Head of caudate nucleus (tissue), 42 donors: ENCODE measurements at regions not wholly inside any gene's neighbourhood (a gene's known extent, or its start where the extent isn't known, plus 50 kb on each side); places are given as distances from the start of the nearest gene placed in this dataset.
"Not testable (repeated sequence)": the region's sequence is repeated elsewhere in the genome, so short reads cannot be mapped to it uniquely, and the experiment has no call there.

ENCODE experiments used
- DNase-seq, 42 donors: peaks; one replicate each; pipeline versions ENCODE4 v3.0.0 to v3.0.0-alpha.2; 2020 to 2021; ENCODE audit warnings: mixed read lengths in 7 of 42
- intact Hi-C: fragments of 100-400 bp; cut with DNase I; formaldehyde crosslinking; loops from one replicate; pipeline ENCODE4 v1.15.0; 2022

- intact Hi-C loops, result no loop called here
- no peak for DNase-seq
These were observed 120.0 kb upstream of the FRMD4B start for GRCh38 chr3:69505770-69506407.

DNA sequence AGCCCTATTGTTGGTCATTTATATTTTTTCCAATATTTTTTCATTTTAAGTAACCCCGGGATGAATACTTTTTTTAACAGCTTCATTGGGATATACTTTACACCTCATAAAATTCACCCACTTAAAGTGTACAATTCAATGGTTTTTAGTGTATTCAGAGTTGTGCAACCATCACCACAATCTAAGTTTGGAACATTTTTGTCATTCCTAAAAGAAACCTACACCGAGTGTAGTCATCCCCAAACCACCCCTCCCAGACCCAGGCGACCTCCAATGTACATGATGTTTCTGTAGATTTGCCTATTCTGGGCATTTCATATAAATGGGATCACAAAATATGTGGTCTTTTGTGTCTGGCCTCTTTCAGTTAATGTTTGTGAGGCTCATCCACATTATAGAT, 118.3 kb upstream of the FRMD4B start:
- intact Hi-C loops, result no loop called here
- no peak for DNase-seq

- peak in 36 of 42 donors; percentile 15 to 76 (median 49) for DNase-seq
- intact Hi-C loops, result no loop called here
These were observed 114.7 kb upstream of the FRMD4B start for GRCh38 chr3:69500604-69501003.

DNA sequence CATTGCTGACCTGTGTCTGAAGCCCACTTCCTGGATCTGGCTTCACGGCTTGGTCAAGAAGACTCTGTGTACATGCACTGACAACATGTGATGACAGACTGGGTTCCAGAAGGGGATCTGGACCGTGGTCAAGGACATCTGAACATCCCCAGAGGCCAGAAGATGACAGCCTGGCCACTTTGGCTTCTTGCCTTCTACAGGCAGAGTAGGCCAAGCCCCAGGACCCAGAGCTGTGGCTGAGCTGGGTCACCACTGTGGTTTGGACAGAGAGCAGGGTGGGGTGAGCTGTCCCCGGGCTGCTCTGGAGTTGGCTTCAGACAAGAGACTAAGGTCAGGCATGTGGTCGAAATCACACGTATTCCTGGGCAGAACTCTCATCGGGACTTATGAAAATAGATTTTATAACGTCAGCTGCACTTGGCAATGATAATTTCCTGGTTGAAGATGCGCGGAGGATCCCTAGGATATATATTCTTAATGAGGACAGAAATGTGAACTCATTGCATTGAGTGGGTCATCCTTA, 114.1 kb upstream of the FRMD4B start:
- peak; percentile 13 to 84 (median 46) for DNase-seq
- intact Hi-C loops, result no loop called here

DNA sequence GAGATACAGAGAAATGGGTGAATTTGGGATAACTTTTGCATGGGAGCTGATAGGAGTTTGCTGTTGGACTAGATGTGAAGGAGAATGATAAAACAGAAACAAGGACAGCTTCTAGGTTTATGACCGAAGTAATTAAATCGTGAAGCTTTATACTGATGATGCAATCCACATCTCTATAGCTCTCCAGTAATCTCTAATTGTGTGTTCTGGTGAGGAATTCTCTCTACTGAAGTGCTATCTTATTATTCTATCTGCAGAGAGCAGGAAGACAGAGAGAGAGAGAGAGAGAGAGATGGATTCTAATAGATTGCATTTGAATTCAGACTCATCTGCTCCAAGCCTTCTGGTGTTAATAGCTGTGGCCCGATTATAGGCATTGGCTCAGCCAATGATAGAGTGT, 113.5 kb upstream of the FRMD4B start:
- DNase-seq, result no peak
- intact Hi-C loops, result no loop called here

- intact Hi-C loops, result no loop called here
- DNase-seq, result no peak
These were observed 111.0 kb upstream of the FRMD4B start for GRCh38 chr3:69496856-69497255.

GRCh38 chr3:69494185-69494584, 108.3 kb upstream of the FRMD4B start:
- DNase-seq, result no peak
- intact Hi-C loops, result no loop called here

- intact Hi-C loops, result no loop called here
- DNase-seq, result no peak
These were observed 107.3 kb upstream of the FRMD4B start for GRCh38 chr3:69493157-69493556.

- DNase-seq, result no peak
These were observed 106.1 kb upstream of the FRMD4B start for GRCh38 chr3:69491975-69492374.

DNA sequence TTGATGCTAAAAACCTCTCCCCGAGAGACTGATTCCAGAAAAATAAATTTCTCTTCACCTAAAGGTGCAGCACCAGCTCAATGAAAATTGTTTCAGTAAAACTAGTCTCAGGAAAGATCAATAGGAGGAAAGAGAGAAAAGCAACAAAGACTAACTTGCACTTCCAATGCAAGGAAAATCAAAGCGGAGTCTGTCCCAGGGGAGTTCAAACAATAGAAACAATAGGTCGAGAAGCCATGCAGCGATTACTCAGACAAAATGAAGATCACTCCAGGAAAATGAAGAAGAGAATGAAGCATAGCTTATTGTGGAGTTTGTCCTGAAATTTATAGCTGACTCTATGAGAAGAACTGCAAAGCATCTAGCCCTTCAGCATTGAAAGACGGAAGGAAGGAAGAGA, 105.1 kb upstream of the FRMD4B start:
- intact Hi-C loops, result no loop called here
- DNase-seq, result no peak

More at GRCh38 chr3:69491975-69492374, 106.1 kb upstream of the FRMD4B start:
- intact Hi-C loops, result no loop called here

- no peak for DNase-seq
- intact Hi-C loops, result no loop called here
These were observed 104.3 kb upstream of the FRMD4B start for GRCh38 chr3:69490235-69490634.

DNA sequence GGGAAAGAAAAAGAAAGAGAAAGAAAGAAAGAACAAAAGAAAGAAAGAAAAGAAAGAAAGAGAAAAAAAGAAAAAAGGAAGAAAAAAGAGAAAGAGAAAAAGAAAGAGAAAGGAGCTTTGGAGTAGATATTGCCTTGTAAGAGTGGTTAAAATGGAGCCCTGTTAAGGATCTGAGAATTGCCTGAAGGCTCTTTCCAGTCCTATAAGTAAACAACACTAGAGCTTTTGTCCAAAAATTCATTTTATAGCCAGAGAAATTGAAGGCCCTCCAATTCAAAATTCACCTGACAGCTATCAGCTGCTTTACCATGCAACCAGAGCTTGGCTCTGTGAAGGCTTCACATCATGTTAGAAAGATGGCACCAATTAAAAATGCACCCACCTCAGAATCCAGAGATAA, 102.1 kb upstream of the FRMD4B start:
- intact Hi-C loops, result no loop called here
- no peak for DNase-seq

DNA sequence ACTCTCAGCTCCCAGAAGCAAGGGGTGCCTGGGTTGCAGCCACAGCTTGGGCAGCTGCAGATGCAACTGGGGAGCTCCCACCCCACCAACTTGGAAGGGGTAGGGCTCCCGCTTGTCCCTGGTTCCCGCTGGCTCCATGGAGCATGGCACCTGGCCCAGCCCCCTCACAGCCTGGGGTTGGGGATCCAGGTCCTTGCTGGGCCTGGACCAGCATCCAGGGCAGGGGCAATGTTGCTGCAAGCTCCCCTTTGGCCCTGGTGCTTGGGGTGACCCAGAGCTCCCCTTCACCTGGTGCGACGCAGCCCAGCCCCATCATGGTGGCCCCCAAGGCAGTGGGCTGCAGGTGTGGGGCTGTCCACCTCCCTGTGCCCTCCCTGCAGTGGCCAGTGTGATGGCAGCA, 99.6 kb upstream of the FRMD4B start:
- DNase-seq, result no peak
- intact Hi-C loops, result no loop called here

GRCh38 chr3:69484507-69485393, 98.9 kb upstream of the FRMD4B start:
- intact Hi-C loops, result no loop called here
- DNase-seq, result no peak

DNA sequence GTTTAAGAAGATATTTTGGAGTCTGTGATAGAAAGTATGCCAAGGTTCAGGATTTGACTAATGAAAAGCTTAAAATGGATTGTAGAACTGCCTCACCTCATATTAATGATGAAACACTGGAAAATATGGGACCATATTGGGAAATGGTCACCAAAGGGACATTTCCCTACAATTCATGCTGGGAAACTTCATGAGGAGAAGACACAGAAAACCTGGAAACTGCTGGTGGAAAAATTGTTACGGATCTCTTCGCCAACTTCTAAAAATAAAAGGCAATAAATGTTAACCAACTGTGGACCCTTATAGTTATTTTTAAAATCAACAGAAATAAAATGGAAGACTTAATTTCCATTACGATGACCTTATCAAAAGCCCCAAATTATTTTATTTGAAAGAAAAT, 97.6 kb upstream of the FRMD4B start:
- intact Hi-C loops, result no loop called here
- no peak for DNase-seq

GRCh38 chr3:69480986-69481385, 95.1 kb upstream of the FRMD4B start:
- intact Hi-C loops, result not testable (repeated sequence)
- DNase-seq, result peak in 26 of 42 donors; percentile 13 to 74 (median 48)

DNA sequence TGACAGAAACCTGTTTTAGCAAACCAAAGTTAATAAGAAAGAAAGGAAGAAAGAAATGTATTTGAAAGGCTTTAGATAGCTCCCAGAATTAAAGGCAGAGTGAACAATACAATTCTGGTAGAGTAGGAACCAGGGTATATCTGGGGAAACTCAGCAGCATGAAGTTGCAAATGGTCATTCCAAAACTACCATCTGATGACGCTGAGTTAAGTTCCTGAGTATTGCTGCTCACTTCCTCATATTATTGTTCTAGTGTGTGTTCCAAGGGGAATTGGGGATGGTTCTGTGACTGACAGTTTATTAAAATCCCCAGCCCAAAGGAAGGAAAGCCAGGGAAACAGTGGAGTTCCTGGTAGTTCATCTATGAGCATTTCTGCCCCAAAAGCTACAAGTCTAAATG, 88.3 kb upstream of the FRMD4B start:
- intact Hi-C loops, result no loop called here
- DNase-seq, result no peak

DNA sequence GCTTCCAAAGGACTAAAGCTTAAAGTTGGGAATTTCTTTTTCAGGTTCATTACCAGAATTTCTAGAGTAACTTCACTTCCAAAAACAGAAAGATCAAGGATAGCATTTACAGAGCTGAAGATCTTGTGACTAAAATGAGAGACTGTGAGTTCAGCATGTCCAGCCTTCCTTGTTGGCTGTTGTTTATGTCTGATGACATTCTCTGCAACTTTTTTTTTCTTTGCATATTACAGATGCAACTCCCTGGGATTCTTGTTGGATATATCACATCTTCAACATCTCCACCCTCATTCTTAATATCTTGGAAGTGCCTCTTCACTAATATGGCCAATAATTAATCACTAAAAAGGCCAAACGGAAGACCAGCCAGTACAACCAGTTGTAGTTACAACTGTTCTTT, 86.2 kb upstream of the FRMD4B start:
- DNase-seq, result no peak

DNA sequence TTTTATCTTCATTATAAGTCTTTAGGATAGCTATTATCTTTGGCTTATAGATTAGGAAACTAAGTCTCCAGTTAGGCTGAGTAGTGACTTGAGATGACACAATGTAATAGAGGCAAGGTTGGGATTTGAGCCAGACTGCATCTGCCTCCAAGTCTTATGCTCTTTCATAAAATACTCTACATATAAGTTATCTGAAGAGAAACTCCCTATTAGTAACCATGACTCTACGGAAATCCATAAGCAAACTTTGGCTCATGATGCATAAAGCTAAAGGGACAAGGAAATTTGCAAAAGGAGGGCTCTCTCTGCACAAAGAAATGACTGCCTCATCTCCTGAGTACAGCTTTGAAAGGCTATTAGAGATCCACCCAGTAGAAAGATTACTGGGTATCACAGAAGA, 77.6 kb upstream of the FRMD4B start:
- intact Hi-C loops, result no loop called here
- DNase-seq, result no peak

More for the DNA sequence above, 86.2 kb upstream of the FRMD4B start:
- intact Hi-C loops, result no loop called here

DNA sequence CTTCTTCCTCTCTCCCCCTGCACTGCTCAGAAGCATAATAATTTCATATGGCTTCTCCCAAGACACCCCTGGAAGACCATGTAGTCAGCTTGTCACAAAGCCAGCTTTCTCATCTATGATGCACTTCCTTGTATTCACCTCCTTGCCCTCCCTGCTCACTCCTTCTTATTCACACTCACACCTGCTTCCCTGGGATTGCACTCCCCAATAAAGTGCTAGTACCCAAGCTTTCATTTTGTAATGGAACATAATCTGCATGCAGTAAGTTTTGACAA, 76.9 kb upstream of the FRMD4B start:
- intact Hi-C loops, result no loop called here
- no peak for DNase-seq
